GM23338 (cell line): ENCODE measurements at regions not wholly inside any gene's neighbourhood (a gene's known extent, or its start where the extent isn't known, plus 50 kb on each side); places are given as distances from the start of the nearest gene placed in this dataset.

Experiments used
- CREB1 ChIP-seq: fragments of 250-450 bp; sonication (Bioruptor Pico); IDR thresholded peaks from 2 replicates; pipeline ENCODE4 v1.5.0; 2020; ENCODE audit warnings: low read depth, mild to moderate bottlenecking, moderate library complexity
- EZH2 ChIP-seq: fragments of 200-600 bp; sonication (generic); IDR thresholded peaks from one replicate; pipeline ENCODE4 v1.8.0; 2017; ENCODE audit warnings: antibody characterized with exemption, mild to moderate bottlenecking, low read depth; ENCODE audit not compliant: unreplicated experiment
- EZH2phosphoT487 ChIP-seq: fragments of 200-600 bp; sonication (generic); IDR thresholded peaks from one replicate; pipeline ENCODE4 v1.8.1; 2018; ENCODE audit warnings: antibody characterized with exemption; ENCODE audit not compliant: unreplicated experiment
- JUNB ChIP-seq: IDR thresholded peaks from one replicate; pipeline ENCODE4 v1.6.1; 2016; ENCODE audit warnings: antibody characterized with exemption; ENCODE audit not compliant: unreplicated experiment
- POLR2AphosphoS5 ChIP-seq: IDR thresholded peaks from 2 replicates; pipeline ENCODE4 v1.6.1; 2016; ENCODE audit warnings: antibody characterized with exemption, low read depth
- TF ChIP-seq, protein P1 (sequence below), 2 experiments: fragments of 200-600 bp in 1 of 2; sonication (generic) in 1 of 2; conservative IDR thresholded peaks; 2 replicates each; pipeline versions ENCODE4 v1.5.1 to v1.6.1; 2016 to 2017; ENCODE audit warnings: antibody characterized with exemption in 2 of 2, low read depth in 2 of 2, mild to moderate bottlenecking in 2 of 2, moderate library complexity in 1 of 2

DNA sequence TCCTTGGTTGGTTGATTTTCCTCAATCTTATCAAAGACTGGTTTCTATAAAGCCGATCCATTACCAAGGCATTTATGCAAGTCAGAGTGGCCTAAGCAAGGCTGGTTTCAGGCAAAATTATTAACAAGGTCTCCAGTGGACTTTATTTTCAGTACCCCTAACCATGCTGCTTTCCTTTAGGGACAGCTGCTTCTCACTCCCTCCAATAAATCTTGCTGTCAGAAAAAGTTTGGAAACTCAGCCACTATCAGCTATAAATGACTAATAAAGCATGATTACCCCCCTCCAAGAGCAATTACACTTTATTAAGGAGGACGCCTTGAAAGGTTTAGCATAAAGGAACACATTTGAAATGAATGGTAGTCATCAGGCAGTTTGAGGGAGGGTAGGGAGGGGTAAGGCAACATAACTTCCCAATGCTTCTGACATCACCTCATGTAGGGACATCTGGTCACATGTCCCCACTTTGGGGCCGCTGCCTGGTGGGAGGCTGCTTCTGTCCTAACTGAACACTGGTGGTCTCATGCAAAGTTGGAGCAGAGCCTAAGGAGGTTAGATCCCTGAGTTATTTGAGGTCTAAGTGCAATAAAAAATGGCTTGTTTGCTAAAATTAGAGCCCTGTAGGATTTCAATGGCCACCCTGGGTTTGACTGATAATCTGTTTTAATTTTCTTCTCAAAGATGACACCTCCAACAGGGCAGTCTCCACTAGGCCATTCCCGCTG lies 58.0 kb upstream of the TMEM178A start:
- TF ChIP-seq, protein P1, sequence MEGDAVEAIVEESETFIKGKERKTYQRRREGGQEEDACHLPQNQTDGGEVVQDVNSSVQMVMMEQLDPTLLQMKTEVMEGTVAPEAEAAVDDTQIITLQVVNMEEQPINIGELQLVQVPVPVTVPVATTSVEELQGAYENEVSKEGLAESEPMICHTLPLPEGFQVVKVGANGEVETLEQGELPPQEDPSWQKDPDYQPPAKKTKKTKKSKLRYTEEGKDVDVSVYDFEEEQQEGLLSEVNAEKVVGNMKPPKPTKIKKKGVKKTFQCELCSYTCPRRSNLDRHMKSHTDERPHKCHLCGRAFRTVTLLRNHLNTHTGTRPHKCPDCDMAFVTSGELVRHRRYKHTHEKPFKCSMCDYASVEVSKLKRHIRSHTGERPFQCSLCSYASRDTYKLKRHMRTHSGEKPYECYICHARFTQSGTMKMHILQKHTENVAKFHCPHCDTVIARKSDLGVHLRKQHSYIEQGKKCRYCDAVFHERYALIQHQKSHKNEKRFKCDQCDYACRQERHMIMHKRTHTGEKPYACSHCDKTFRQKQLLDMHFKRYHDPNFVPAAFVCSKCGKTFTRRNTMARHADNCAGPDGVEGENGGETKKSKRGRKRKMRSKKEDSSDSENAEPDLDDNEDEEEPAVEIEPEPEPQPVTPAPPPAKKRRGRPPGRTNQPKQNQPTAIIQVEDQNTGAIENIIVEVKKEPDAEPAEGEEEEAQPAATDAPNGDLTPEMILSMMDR (conservative IDR thresholded peaks at IDR 0.05; ENCODE audit: low read depth in 2 of 2): no peak
- TF ChIP-seq POLR2AphosphoS5 (no peak), CREB1 (CRISPR knock-in tag) (no peak), EZH2phosphoT487 (no peak), JUNB (no peak), EZH2 (no peak)
